ENCODE measurements at regions not wholly inside any gene's neighbourhood (a gene's known extent, or its start where the extent isn't known, plus 50 kb on each side); places are given as distances from the start of the nearest gene placed in this dataset.

GRCh38 chr14:89652352-89652751 lies 235.3 kb upstream of the FOXN3 start:
- H3K4me1 ChIP-seq (ENCODE audit: control insufficient read depth, low read depth, low read length), result no peaks in the 10 kb centered on the region
- H3K36me3 ChIP-seq (ENCODE audit: control insufficient read depth, insufficient read depth, low read length), result no peaks in the 10 kb centered on the region
- no peak overlapping the region for H3K27ac ChIP-seq (ENCODE audit: low read depth, low read length)
- H3K4ac ChIP-seq (ENCODE audit: low read depth, low read length), result no peak overlapping the region
- H3K9ac ChIP-seq (ENCODE audit: low read length), result no peak overlapping the region
- H4K5ac ChIP-seq (ENCODE audit: low read length), result no peak overlapping the region
- H3K23ac ChIP-seq (ENCODE audit: low read length), result no peak overlapping the region
- DNase-seq, result no peak
- no peaks in the 10 kb centered on the region for H3K79me2 ChIP-seq (ENCODE audit: control insufficient read depth, insufficient read depth, low read length)
- H3K18ac ChIP-seq (ENCODE audit: low read length), result no peak overlapping the region
- no peak overlapping the region for H2BK5ac ChIP-seq (ENCODE audit: low read length)
- H3K4me3 ChIP-seq (ENCODE audit: low read length), result no peak overlapping the region
- no peaks in the 10 kb centered on the region for H3K79me1 ChIP-seq (ENCODE audit: low read length)
- no peak overlapping the region for H2BK15ac ChIP-seq (replicated peaks; ENCODE audit: low read depth)
- no peak overlapping the region for H3K56ac ChIP-seq (ENCODE audit: low read length)
- H4K8ac ChIP-seq (ENCODE audit: low read depth, low read length), result no peak overlapping the region
- H3K4me2 ChIP-seq (ENCODE audit: low read length), result no peak overlapping the region
- WGBS (ENCODE audit: extremely low coverage, insufficient coverage, low lambda C conversion rate), result no CpG with 5 or more reads among the region's 4 CpGs
- H2BK120ac ChIP-seq (ENCODE audit: low read depth, low read length), result no peak overlapping the region
- no peaks in the 10 kb centered on the region for H3K27me3 ChIP-seq (ENCODE audit: insufficient read depth, low read length, poor library complexity)
- H2AK5ac ChIP-seq (ENCODE audit: low read length), result no peak overlapping the region

- no CpG with 5 or more reads among the region's 2 CpGs for WGBS (ENCODE audit: extremely low coverage, insufficient coverage, low lambda C conversion rate)
- Histone ChIP-seq H3K36me3 (ENCODE audit: control insufficient read depth, insufficient read depth, low read length) (no peaks in the 10 kb centered on the region), H3K4me1 (ENCODE audit: control insufficient read depth, low read depth, low read length) (no peaks in the 10 kb centered on the region), H3K27me3 (ENCODE audit: insufficient read depth, low read length, poor library complexity) (no peaks in the 10 kb centered on the region), H3K56ac (ENCODE audit: low read length) (no peak overlapping the region), H3K4ac (ENCODE audit: low read depth, low read length) (no peak overlapping the region), H3K79me1 (ENCODE audit: low read length) (no peaks in the 10 kb centered on the region), H4K5ac (ENCODE audit: low read length) (no peak overlapping the region), H3K9ac (ENCODE audit: low read length) (no peak overlapping the region), H4K8ac (ENCODE audit: low read depth, low read length) (no peak overlapping the region), H3K18ac (ENCODE audit: low read length) (no peak overlapping the region), H3K27ac (ENCODE audit: low read depth, low read length) (no peak overlapping the region), H2BK15ac (replicated peaks; ENCODE audit: low read depth) (no peak overlapping the region), H3K23ac (ENCODE audit: low read length) (no peak overlapping the region), H2AK5ac (ENCODE audit: low read length) (no peak overlapping the region), H3K4me2 (ENCODE audit: low read length) (no peak overlapping the region), H3K4me3 (ENCODE audit: low read length) (no peak overlapping the region), H2BK5ac (ENCODE audit: low read length) (no peak overlapping the region), H2BK120ac (ENCODE audit: low read depth, low read length) (no peak overlapping the region), H3K79me2 (ENCODE audit: control insufficient read depth, insufficient read depth, low read length) (no peaks in the 10 kb centered on the region)
- peak; percentile 36 for DNase-seq
Measured at GRCh38 chr14:89651805-89652204, 234.8 kb upstream of the FOXN3 start.

- H3K4me1 ChIP-seq (ENCODE audit: control insufficient read depth, low read depth, low read length), result no peaks in the 10 kb centered on the region
- H3K27ac ChIP-seq (ENCODE audit: low read depth, low read length), result no peak overlapping the region
- H4K5ac ChIP-seq (ENCODE audit: low read length), result no peak overlapping the region
- WGBS (ENCODE audit: extremely low coverage, insufficient coverage, low lambda C conversion rate), result no CpG with 5 or more reads among the region's 4 CpGs
- no peak overlapping the region for H2BK5ac ChIP-seq (ENCODE audit: low read length)
- no peak overlapping the region for H3K23ac ChIP-seq (ENCODE audit: low read length)
- no peak overlapping the region for H2AK5ac ChIP-seq (ENCODE audit: low read length)
- DNase-seq, result no peak
- no peaks in the 10 kb centered on the region for H3K27me3 ChIP-seq (ENCODE audit: insufficient read depth, low read length, poor library complexity)
- H2BK15ac ChIP-seq (replicated peaks; ENCODE audit: low read depth), result no peak overlapping the region
- H3K79me2 ChIP-seq (ENCODE audit: control insufficient read depth, insufficient read depth, low read length), result no peaks in the 10 kb centered on the region
- H3K4me3 ChIP-seq (ENCODE audit: low read length), result no peak overlapping the region
- H3K56ac ChIP-seq (ENCODE audit: low read length), result no peak overlapping the region
- no peak overlapping the region for H3K9ac ChIP-seq (ENCODE audit: low read length)
- no peak overlapping the region for H3K4ac ChIP-seq (ENCODE audit: low read depth, low read length)
- no peak overlapping the region for H4K8ac ChIP-seq (ENCODE audit: low read depth, low read length)
- H3K36me3 ChIP-seq (ENCODE audit: control insufficient read depth, insufficient read depth, low read length), result no peaks in the 10 kb centered on the region
- no peak overlapping the region for H3K4me2 ChIP-seq (ENCODE audit: low read length)
- H3K18ac ChIP-seq (ENCODE audit: low read length), result no peak overlapping the region
- H3K79me1 ChIP-seq (ENCODE audit: low read length), result no peaks in the 10 kb centered on the region
- H2BK120ac ChIP-seq (ENCODE audit: low read depth, low read length), result no peak overlapping the region
Measured at GRCh38 chr14:89650077-89650978, 233.3 kb upstream of the FOXN3 start.

GRCh38 chr14:89649451-89650075 lies 232.5 kb upstream of the FOXN3 start:
- Histone ChIP-seq H4K5ac (ENCODE audit: low read length) (no peak overlapping the region), H2BK15ac (replicated peaks; ENCODE audit: low read depth) (no peak overlapping the region), H2BK120ac (ENCODE audit: low read depth, low read length) (no peak overlapping the region), H2BK5ac (ENCODE audit: low read length) (no peak overlapping the region), H2AK5ac (ENCODE audit: low read length) (no peak overlapping the region), H3K9ac (ENCODE audit: low read length) (no peak overlapping the region), H3K23ac (ENCODE audit: low read length) (no peak overlapping the region), H3K79me1 (ENCODE audit: low read length) (no peaks in the 10 kb centered on the region), H3K36me3 (ENCODE audit: control insufficient read depth, insufficient read depth, low read length) (no peaks in the 10 kb centered on the region), H3K18ac (ENCODE audit: low read length) (no peak overlapping the region), H3K4ac (ENCODE audit: low read depth, low read length) (no peak overlapping the region), H3K4me2 (ENCODE audit: low read length) (no peak overlapping the region), H3K4me3 (ENCODE audit: low read length) (no peak overlapping the region), H3K27me3 (ENCODE audit: insufficient read depth, low read length, poor library complexity) (no peaks in the 10 kb centered on the region), H3K27ac (ENCODE audit: low read depth, low read length) (no peak overlapping the region), H3K4me1 (ENCODE audit: control insufficient read depth, low read depth, low read length) (no peaks in the 10 kb centered on the region), H4K8ac (ENCODE audit: low read depth, low read length) (no peak overlapping the region), H3K79me2 (ENCODE audit: control insufficient read depth, insufficient read depth, low read length) (no peaks in the 10 kb centered on the region), H3K56ac (ENCODE audit: low read length) (no peak overlapping the region)
- no peak for DNase-seq
- WGBS (ENCODE audit: extremely low coverage, insufficient coverage, low lambda C conversion rate), result 100% methylated on average over 2 of the region's 7 CpGs

GRCh38 chr14:89648924-89649323 lies 231.9 kb upstream of the FOXN3 start:
- no peak overlapping the region for H3K9ac ChIP-seq (ENCODE audit: low read length)
- H4K5ac ChIP-seq (ENCODE audit: low read length), result no peak overlapping the region
- no peaks in the 10 kb centered on the region for H3K79me1 ChIP-seq (ENCODE audit: low read length)
- DNase-seq, result no peak
- no peaks in the 10 kb centered on the region for H3K79me2 ChIP-seq (ENCODE audit: control insufficient read depth, insufficient read depth, low read length)
- no peak overlapping the region for H4K8ac ChIP-seq (ENCODE audit: low read depth, low read length)
- no peaks in the 10 kb centered on the region for H3K27me3 ChIP-seq (ENCODE audit: insufficient read depth, low read length, poor library complexity)
- H3K18ac ChIP-seq (ENCODE audit: low read length), result no peak overlapping the region
- no CpG with 5 or more reads among the region's 5 CpGs for WGBS (ENCODE audit: extremely low coverage, insufficient coverage, low lambda C conversion rate)
- no peaks in the 10 kb centered on the region for H3K36me3 ChIP-seq (ENCODE audit: control insufficient read depth, insufficient read depth, low read length)
- no peak overlapping the region for H2BK5ac ChIP-seq (ENCODE audit: low read length)
- H3K4me3 ChIP-seq (ENCODE audit: low read length), result no peak overlapping the region
- H3K56ac ChIP-seq (ENCODE audit: low read length), result no peak overlapping the region
- H3K4ac ChIP-seq (ENCODE audit: low read depth, low read length), result no peak overlapping the region
- H3K27ac ChIP-seq (ENCODE audit: low read depth, low read length), result no peak overlapping the region
- H2BK15ac ChIP-seq (replicated peaks; ENCODE audit: low read depth), result no peak overlapping the region
- no peaks in the 10 kb centered on the region for H3K4me1 ChIP-seq (ENCODE audit: control insufficient read depth, low read depth, low read length)
- H3K23ac ChIP-seq (ENCODE audit: low read length), result no peak overlapping the region
- H3K4me2 ChIP-seq (ENCODE audit: low read length), result no peak overlapping the region
- H2BK120ac ChIP-seq (ENCODE audit: low read depth, low read length), result no peak overlapping the region
- H2AK5ac ChIP-seq (ENCODE audit: low read length), result no peak overlapping the region

Data from mesendoderm (in vitro differentiated cells).